A673 (cell line): ENCODE measurements at regions not wholly inside any gene's neighbourhood (a gene's known extent, or its start where the extent isn't known, plus 50 kb on each side); places are given as distances from the start of the nearest gene placed in this dataset.

Experiments used
- CTCF ChIP-seq: fragments of 300-800, 200-600 bp; sonication (generic); conservative IDR thresholded peaks from 2 replicates; pipeline ENCODE4 v1.5.1; 2017; ENCODE audit warnings: low read depth, mild to moderate bottlenecking, antibody characterized with exemption, low read length, moderate library complexity, mixed read lengths
- EZH2 ChIP-seq: fragments of 200-600 bp; sonication (generic); IDR thresholded peaks from 2 replicates; pipeline ENCODE4 v1.6.1; 2017; ENCODE audit warnings: borderline replicate concordance, low read depth, mild to moderate bottlenecking, mixed read lengths, antibody characterized with exemption, low read length; ENCODE audit not compliant: poor library complexity, severe bottlenecking

GRCh38 chr7:124460056-124460450 lies 305.5 kb downstream of the GPR37 start:
- no peak for TF ChIP-seq CTCF
- no peak for TF ChIP-seq EZH2
